ENCODE measurements at regions not wholly inside any gene's neighbourhood (a gene's known extent, or its start where the extent isn't known, plus 50 kb on each side); places are given as distances from the start of the nearest gene placed in this dataset.

DNA sequence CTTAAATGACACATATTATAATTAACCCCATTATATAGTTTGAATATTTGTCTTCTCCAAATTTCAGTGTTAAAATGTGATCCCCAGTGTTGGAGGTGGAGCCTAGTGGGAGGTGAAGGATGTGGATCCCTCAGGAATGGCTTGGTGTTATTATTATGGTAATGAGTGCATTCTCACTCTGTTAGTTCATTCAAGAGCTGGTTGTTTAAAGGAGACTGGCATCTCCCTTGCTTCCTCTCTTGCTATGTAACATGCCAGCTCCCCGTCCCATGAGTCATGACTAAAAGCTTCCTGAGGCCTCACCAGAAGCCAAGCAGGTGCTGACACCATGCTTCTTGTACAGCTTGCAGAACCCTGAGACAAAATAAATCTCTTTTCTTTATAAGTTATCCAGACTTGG, 1612.7 kb downstream of the AMY1C start:
- POLR2A ChIA-PET: no interaction called here
- CTCF ChIA-PET: no interaction called here
- Mint-ChIP-seq H3K9me3 (ENCODE audit: insufficient read depth) (peaks cover 13% of the 10 kb centered on the region), H3K27ac (no peak overlapping the region), H3K36me3 (ENCODE audit: low read depth) (no peaks in the 10 kb centered on the region), H3K27me3 (ENCODE audit: low read depth) (no peaks in the 10 kb centered on the region), H3K4me3 (no peak overlapping the region), H3K4me1 (ENCODE audit: low read depth) (no peaks in the 10 kb centered on the region)
- no peak for DNase-seq
- ATAC-seq: no peak

DNA sequence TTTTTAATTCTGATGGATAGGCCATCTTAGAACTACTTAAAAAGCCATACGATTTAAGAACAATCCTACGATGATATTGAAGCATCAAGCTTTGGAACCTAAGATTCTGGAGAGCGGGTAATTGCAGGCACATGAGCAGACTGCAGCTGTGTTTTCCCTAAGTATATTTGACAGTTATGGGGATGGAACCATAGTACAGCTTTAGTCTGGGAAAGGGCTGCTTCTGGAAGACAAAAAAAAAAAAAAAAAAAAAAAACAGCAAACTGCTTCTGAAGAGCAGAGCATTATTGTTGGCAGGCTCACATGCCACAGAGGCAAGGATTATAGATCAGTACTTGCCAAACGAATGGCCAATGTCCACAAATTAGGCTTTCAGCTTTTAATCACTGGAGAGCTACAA, 1618.7 kb downstream of the AMY1C start:
- no peak for ATAC-seq
- Mint-ChIP-seq H3K4me3 (no peak overlapping the region), H3K27ac (no peak overlapping the region), H3K27me3 (ENCODE audit: low read depth) (no peaks in the 10 kb centered on the region), H3K36me3 (ENCODE audit: low read depth) (no peaks in the 10 kb centered on the region), H3K9me3 (ENCODE audit: insufficient read depth) (peaks cover 21% of the 10 kb centered on the region), H3K4me1 (ENCODE audit: low read depth) (no peaks in the 10 kb centered on the region)
- ChIA-PET POLR2A (no interaction called here), CTCF (no interaction called here)
- no peak for DNase-seq

DNA sequence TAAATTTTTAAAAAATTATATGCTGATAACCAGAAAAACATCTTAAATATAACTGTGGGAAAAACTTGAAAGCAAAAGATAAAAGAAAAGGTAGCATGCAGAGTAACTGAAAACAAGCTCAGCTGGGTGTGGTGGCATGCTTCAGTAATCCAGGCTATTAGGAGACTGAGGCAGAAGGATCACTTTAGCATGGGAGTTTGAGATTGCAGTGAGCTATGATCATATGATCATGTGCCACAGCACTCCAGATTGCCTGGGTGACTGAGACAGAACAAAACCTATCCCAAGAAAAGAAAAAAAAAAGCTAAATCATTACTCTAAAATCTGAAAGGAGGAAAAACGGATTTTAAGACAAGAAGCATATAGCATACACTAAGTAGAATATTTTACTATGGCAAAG, 1624.0 kb downstream of the AMY1C start:
- ATAC-seq: no peak
- H3K4me3 Mint-ChIP-seq: no peak overlapping the region
- no peak for DNase-seq
- no peaks in the 10 kb centered on the region for H3K27me3 Mint-ChIP-seq (ENCODE audit: low read depth)
- H3K9me3 Mint-ChIP-seq (ENCODE audit: insufficient read depth): peaks cover 8% of the 10 kb centered on the region
- H3K36me3 Mint-ChIP-seq (ENCODE audit: low read depth): no peaks in the 10 kb centered on the region
- ChIA-PET POLR2A (no interaction called here), CTCF (no interaction called here)
- H3K27ac Mint-ChIP-seq: no peak overlapping the region
- no peaks in the 10 kb centered on the region for H3K4me1 Mint-ChIP-seq (ENCODE audit: low read depth)

DNA sequence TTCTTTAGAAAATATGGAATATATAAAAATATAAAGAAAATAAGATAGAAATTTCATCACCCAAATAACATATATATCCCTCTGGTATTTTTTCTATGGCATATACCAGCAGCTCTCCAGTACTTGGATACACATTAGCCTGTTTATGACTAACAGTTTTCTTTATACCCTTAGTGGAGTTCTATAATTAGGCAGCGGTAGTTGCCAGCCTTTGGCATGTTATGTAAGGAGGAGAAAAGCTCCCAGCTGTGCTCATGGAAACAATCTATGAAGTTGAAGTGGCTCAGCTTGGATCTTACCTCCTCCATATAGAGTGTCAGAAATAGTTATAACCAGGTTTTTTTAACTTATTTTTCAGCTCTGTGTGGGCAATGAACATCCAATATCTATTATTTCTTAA, 1636.8 kb downstream of the AMY1C start:
- H3K9me3 Mint-ChIP-seq (ENCODE audit: insufficient read depth): peaks cover 16% of the 10 kb centered on the region
- CTCF ChIA-PET: no interaction called here
- no peak overlapping the region for H3K27ac Mint-ChIP-seq
- H3K4me3 Mint-ChIP-seq: no peak overlapping the region
- POLR2A ChIA-PET: no interaction called here
- ATAC-seq (no peak), DNase-seq (no peak)
- no peaks in the 10 kb centered on the region for H3K4me1 Mint-ChIP-seq (ENCODE audit: low read depth)
- H3K36me3 Mint-ChIP-seq (ENCODE audit: low read depth): no peaks in the 10 kb centered on the region
- no peaks in the 10 kb centered on the region for H3K27me3 Mint-ChIP-seq (ENCODE audit: low read depth)

DNA sequence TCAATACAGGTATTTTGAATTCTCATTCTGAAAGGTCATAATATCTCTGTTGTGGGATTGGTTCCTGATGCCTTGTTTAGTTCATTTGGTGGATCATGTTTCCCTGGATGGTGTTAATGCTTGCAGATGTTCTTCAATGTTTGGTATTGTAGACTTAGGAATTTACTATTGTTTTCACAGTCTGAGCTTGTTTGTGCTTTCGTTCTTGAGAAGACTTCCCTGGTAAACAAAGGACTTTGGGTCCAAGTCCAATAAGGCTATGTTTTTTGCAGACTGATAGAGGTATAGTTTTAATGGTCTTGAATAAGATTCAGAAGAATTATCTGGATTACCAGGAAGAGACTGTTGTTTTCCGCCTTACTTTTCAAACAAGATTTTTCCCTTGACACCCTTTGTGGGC, 1646.3 kb downstream of the AMY1C start:
- no peaks in the 10 kb centered on the region for H3K27me3 Mint-ChIP-seq (ENCODE audit: low read depth)
- no peak overlapping the region for H3K27ac Mint-ChIP-seq
- H3K4me3 Mint-ChIP-seq: no peak overlapping the region
- ChIA-PET CTCF (no interaction called here), POLR2A (no interaction called here)
- H3K9me3 Mint-ChIP-seq (ENCODE audit: insufficient read depth): peaks cover 31% of the 10 kb centered on the region
- DNase-seq (no peak), ATAC-seq (no peak)
- H3K4me1 Mint-ChIP-seq (ENCODE audit: low read depth): no peaks in the 10 kb centered on the region
- no peaks in the 10 kb centered on the region for H3K36me3 Mint-ChIP-seq (ENCODE audit: low read depth)

DNA sequence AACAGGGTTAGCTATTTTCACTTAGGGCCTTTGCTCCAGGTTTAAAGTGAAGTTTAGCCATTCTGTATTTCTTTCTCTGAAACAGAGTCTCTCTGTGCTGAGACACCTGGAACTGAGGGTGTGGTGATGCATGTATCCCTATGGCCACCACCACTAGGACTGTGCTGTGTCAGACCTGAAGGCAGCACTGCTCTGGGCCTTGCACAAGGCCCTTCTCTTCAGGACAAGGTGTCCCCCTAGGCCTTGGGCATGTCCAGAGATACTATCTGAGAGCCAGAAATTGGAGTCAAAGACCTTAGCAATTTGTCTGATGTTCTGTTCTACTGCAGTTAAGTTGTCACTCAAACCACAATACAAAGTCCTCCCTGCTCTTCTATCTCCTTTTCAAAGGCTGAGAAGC, 1649.2 kb downstream of the AMY1C start:
- Mint-ChIP-seq H3K9me3 (ENCODE audit: insufficient read depth) (peaks cover 27% of the 10 kb centered on the region), H3K27me3 (ENCODE audit: low read depth) (no peaks in the 10 kb centered on the region), H3K36me3 (ENCODE audit: low read depth) (no peaks in the 10 kb centered on the region), H3K4me1 (ENCODE audit: low read depth) (no peaks in the 10 kb centered on the region), H3K27ac (no peak overlapping the region), H3K4me3 (no peak overlapping the region)
- CTCF ChIA-PET: no interaction called here
- DNase-seq: no peak
- no peak for ATAC-seq
- POLR2A ChIA-PET: no interaction called here

DNA sequence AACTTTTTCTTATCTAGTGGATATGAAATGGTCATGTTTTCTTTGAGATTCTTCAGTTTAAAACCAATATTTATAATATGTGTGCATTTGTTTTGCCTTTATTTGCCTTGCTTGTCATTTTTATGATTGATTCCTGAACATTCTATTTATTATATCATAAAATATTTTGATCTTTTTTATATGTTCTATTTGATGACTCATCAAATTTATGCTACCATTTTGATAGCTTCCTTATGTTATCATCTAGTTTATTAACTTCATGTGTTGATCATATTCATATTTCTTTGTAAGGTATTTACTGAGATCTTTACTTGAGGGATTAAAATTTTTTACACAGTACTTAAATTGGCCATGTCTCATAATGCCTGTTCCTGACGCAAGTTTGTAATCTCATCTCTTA, 1650.0 kb downstream of the AMY1C start:
- Mint-ChIP-seq H3K4me1 (ENCODE audit: low read depth) (no peaks in the 10 kb centered on the region), H3K27ac (no peak overlapping the region), H3K9me3 (ENCODE audit: insufficient read depth) (peaks cover 20% of the 10 kb centered on the region), H3K4me3 (no peak overlapping the region), H3K36me3 (ENCODE audit: low read depth) (no peaks in the 10 kb centered on the region), H3K27me3 (ENCODE audit: low read depth) (no peaks in the 10 kb centered on the region)
- ATAC-seq (no peak), DNase-seq (no peak)
- ChIA-PET CTCF (no interaction called here), POLR2A (no interaction called here)

DNA sequence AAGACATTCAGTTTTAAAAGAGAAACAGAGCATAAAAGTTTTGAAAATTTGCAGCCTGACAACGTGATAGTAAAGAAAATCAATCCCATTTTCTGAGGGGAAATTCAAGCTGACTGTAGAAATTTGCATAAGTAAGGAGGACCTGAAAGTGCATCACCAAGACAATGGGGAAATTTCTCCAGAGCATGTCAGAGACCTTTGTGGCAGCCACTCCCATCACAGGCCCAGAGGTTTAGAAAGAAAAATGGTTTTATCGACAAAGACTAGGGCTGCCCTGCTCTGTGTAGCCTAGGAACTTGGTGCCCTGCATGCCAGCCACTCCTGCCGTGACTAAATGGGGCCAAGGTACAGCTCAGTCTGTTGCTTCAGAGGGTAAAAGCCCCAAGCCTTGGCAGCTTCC, 1640.2 kb upstream of the PRMT6 start:
- no peaks in the 10 kb centered on the region for H3K27me3 Mint-ChIP-seq (ENCODE audit: low read depth)
- no peaks in the 10 kb centered on the region for H3K4me1 Mint-ChIP-seq (ENCODE audit: low read depth)
- ATAC-seq (no peak), DNase-seq (no peak)
- POLR2A ChIA-PET: no interaction called here
- H3K36me3 Mint-ChIP-seq (ENCODE audit: low read depth): no peaks in the 10 kb centered on the region
- CTCF ChIA-PET: no interaction called here
- no peak overlapping the region for H3K27ac Mint-ChIP-seq
- no peak overlapping the region for H3K4me3 Mint-ChIP-seq
- peaks cover 22% of the 10 kb centered on the region for H3K9me3 Mint-ChIP-seq (ENCODE audit: insufficient read depth)

DNA sequence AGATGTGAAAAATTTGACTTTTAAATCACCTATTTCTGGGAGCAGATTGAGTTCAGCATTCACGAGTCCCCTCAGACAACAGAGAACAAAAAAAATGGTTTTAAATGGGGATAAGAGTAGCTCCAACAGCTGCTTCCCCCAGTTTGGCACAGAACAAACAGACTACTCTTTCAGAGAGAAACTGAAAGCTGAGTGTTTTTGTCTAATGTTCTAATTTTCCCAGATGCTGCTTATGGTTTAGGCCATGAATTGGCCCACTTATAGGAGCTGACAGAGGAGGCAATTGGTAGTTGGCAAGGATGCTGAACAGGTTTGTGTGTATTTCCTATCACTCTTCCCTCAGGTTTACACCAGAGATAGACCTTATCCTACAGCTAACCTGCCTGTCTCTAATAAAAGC, 1637.4 kb upstream of the PRMT6 start:
- Mint-ChIP-seq H3K27me3 (ENCODE audit: low read depth) (no peaks in the 10 kb centered on the region), H3K27ac (no peak overlapping the region), H3K9me3 (ENCODE audit: insufficient read depth) (peaks cover 12% of the 10 kb centered on the region), H3K4me1 (ENCODE audit: low read depth) (no peaks in the 10 kb centered on the region), H3K4me3 (no peak overlapping the region), H3K36me3 (ENCODE audit: low read depth) (no peaks in the 10 kb centered on the region)
- DNase-seq (no peak), ATAC-seq (no peak)
- POLR2A ChIA-PET: no interaction called here
- CTCF ChIA-PET: no interaction called here

DNA sequence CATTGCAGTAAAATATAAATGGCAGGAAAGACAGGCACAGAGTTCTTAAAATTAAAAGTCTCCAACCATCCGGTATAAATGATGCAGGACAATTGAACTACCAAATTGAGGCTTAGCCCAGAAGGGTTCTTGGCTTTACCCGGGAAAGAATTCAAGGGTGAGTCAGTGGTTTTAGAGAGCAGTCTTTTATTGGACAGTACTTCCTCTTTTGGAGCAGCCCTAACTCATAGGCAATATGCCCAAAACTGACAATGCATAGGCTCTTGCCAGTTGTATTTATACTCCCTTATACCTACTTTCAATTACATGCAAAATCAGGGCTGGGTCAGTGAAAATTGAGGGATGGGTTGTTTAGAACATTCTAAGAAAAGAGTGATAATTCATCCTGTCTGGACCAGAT, 1628.9 kb upstream of the PRMT6 start:
- no peak for ATAC-seq
- no peak for DNase-seq
- POLR2A ChIA-PET: no interaction called here
- Mint-ChIP-seq H3K27me3 (ENCODE audit: low read depth) (no peaks in the 10 kb centered on the region), H3K4me3 (no peak overlapping the region), H3K9me3 (ENCODE audit: insufficient read depth) (peaks cover 8% of the 10 kb centered on the region), H3K36me3 (ENCODE audit: low read depth) (no peaks in the 10 kb centered on the region), H3K27ac (no peak overlapping the region), H3K4me1 (ENCODE audit: low read depth) (no peaks in the 10 kb centered on the region)
- CTCF ChIA-PET: no interaction called here

DNA sequence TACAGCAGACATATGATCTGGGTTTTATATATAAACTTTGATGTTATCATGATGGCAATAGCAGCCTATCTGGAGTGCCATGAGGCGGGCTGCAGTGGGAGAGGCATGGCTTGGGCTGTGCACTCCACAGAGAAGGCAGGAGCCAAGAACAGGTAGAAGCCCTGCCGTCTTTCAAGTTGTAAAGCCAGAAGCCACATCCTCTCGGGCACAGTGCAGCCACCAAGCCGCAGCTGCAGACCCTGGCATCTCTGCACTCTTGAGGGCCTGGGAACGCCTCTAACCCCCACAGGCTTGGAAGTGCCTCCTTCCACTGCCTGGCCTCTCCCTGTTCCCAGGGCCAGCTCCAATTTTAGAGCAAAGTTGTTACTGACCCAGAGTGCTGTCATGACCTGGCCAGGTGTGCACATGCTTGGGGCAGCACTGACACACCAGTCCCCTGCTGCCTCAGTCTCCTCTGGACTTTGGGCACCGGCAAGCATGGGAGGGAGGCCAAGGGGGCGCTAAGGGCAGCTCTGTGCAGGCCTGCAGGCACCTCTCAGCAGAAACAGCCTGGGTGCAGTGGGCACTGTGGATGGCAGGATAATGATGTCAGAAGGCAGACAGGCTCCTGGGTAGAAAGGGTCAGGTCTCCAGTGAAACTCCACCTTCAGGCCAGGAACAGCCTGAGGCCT, 1619.8 kb upstream of the PRMT6 start:
- Mint-ChIP-seq H3K4me1 (ENCODE audit: low read depth) (no peaks in the 10 kb centered on the region), H3K4me3 (no peak overlapping the region), H3K36me3 (ENCODE audit: low read depth) (no peaks in the 10 kb centered on the region), H3K9me3 (ENCODE audit: insufficient read depth) (peaks cover 10% of the 10 kb centered on the region), H3K27me3 (ENCODE audit: low read depth) (no peaks in the 10 kb centered on the region), H3K27ac (no peak overlapping the region)
- no peak for ATAC-seq
- ChIA-PET CTCF (no interaction called here), POLR2A (no interaction called here)
- no peak for DNase-seq

DNA sequence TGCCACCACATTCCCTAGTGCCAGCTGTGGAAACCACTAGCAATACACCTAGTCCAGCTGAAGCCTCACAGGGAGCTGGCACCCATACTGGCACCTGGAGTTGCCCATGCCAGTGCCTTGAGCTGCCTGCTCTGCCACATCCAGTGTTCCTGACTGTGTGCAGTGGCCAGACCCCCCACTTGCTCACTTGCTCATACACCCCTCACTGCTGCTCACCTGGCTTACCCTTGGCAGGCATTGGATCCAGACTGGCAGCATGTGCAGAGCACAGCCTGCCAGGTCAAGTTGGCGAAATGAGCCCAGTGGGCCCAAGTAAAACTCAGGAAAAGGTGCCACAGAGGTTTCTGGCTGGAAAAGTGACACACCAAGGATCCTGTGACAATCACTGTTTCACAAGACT, 1618.6 kb upstream of the PRMT6 start:
- H3K9me3 Mint-ChIP-seq (ENCODE audit: insufficient read depth): peaks cover 10% of the 10 kb centered on the region
- ATAC-seq (no peak), DNase-seq (no peak)
- no peaks in the 10 kb centered on the region for H3K4me1 Mint-ChIP-seq (ENCODE audit: low read depth)
- no peak overlapping the region for H3K4me3 Mint-ChIP-seq
- H3K36me3 Mint-ChIP-seq (ENCODE audit: low read depth): no peaks in the 10 kb centered on the region
- POLR2A ChIA-PET: no interaction called here
- H3K27ac Mint-ChIP-seq: no peak overlapping the region
- CTCF ChIA-PET: no interaction called here
- no peaks in the 10 kb centered on the region for H3K27me3 Mint-ChIP-seq (ENCODE audit: low read depth)

DNA sequence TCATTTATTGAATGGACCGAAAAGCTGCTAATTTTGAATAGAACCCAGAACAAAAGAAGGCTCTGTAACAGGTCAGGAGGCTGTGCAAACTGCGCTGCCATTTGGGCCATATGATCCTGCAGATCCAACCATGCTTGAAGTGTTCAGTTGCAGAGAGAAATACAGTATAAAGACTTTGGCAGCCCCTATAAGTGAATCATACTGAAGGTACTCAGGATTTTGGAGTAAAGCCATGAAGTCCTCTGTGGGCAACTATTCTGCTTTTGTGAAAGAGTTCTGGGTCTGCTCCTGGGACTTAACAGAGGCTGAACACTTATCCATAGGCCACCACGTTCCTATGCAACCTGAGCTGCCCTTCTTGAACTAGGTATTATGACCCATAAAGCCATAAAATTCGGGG, 1613.6 kb upstream of the PRMT6 start:
- H3K36me3 Mint-ChIP-seq (ENCODE audit: low read depth): no peaks in the 10 kb centered on the region
- DNase-seq (no peak), ATAC-seq (no peak)
- ChIA-PET POLR2A (no interaction called here), CTCF (no interaction called here)
- no peak overlapping the region for H3K4me3 Mint-ChIP-seq
- H3K27ac Mint-ChIP-seq: no peak overlapping the region
- peaks cover 12% of the 10 kb centered on the region for H3K9me3 Mint-ChIP-seq (ENCODE audit: insufficient read depth)
- H3K27me3 Mint-ChIP-seq (ENCODE audit: low read depth): no peaks in the 10 kb centered on the region
- no peaks in the 10 kb centered on the region for H3K4me1 Mint-ChIP-seq (ENCODE audit: low read depth)

All from activated CD8-positive, alpha-beta T cell treated with anti-CD3 and anti-CD28 coated beads, Interleukin-2, amount 10 ng/mL, durations not matched to agents 7 days and 5 days (primary cell).